ENCODE measurements at regions not wholly inside any gene's neighbourhood (a gene's known extent, or its start where the extent isn't known, plus 50 kb on each side); places are given as distances from the start of the nearest gene placed in this dataset.
"Not testable (repeated sequence)": the region's sequence is repeated elsewhere in the genome, so short reads cannot be mapped to it uniquely, and the experiment has no call there.

GRCh38 chr2:91422102-91422501 lies 2730.6 kb downstream of the RPIA start:
- DNase-seq = not testable (repeated sequence)

DNA sequence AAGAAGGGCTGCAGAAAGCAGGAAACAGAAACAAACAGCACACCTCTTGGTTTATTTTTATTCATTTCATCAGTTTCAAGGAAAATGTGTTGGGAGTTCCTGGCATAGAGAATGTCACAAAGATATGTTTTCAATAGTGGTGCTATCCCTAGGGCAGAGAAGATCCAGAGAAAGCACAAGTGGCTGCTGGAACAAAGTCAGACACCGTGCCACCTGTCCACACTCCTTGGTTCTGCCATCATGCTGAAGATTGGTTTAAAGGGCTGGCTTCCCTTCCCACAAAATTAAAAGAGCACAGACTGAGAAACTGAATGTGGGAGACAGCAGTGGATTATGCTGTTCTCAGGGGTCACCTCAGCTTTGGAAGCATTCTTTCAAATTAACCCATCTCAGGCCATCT lies 2735.7 kb downstream of the RPIA start:
- DNase-seq = not testable (repeated sequence)

- not testable (repeated sequence) for DNase-seq
Observed at GRCh38 chr2:91441932-91442245, 2750.4 kb downstream of the RPIA start.

DNA sequence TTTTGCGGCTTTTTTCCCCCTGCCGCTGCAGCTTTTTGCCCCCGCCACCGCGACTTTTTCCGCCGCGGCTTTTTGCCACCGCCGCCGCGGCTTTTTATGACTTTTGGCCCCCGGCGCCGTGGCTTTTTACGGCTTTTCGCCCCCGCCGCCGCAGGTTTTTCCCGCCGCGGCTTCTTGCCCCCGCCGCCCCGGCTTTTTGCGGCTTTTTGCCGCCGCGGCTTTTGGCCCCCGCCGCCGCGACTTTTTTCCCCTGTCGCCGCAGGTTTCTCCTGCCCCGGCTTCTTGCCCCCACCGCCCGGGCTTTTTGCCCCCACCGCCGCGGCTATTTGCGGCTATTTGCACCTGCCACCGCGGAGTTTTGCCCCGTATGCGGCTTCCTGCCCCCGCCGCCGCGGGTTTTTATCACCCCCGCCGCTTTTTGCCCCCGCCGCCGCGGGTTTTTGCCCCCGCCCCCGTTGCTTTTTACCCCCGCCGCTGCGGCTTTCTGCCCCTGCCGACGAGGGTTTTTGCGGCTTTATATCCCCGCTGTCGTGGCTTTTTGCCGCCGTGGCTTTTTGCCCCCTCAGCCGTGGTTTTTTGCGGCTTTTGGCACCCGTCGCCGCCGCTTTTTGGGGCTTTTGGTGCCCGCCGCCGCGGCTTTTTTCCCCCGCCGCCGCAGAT lies 2750.9 kb downstream of the RPIA start:
- DNase-seq = peak; percentile 67

DNA sequence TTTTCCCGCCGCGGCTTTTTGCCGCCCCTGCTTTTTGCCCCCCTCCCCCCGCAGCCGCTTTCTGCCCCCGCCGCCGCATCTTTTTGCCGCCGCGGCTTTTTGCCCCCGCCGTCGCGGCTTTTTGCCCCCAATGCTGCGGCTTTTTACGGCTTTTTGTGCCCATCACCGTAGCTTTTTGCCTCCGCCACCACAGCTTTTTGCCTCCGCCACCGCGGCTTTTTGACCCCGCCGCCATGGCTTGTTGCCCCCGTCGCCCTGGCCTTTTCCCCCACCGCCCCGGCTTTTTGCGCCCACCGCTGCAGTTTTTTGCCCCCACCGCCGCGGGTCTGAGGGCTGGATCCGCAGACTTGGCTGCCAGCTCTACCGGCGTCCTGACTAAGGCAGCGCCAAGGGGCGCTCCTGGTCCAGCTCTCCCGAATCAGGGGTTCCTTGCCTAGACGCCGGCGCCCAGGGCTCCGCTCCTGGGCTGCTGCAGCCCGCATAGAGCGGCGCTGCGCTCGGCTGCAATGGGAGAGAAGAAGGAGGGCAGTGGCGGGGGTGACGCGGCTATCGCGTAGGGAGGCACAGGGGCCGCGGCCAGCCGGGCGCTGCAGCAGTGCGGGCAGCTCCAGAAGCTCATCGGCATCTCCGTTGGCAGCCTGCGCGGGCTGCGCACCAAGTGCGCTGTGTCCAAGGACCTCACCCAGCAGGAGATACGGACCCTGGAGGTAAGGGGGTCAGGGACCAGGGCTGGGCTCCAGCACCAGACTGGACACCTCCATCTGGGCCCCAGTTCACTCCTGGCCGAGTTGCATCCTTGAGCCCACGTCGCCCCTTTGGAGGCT lies 2751.6 kb downstream of the RPIA start:
- DNase-seq = peak; percentile 61

GRCh38 chr2:91443730-91444115 lies 2752.2 kb downstream of the RPIA start:
- DNase-seq = peak; percentile 59

DNA sequence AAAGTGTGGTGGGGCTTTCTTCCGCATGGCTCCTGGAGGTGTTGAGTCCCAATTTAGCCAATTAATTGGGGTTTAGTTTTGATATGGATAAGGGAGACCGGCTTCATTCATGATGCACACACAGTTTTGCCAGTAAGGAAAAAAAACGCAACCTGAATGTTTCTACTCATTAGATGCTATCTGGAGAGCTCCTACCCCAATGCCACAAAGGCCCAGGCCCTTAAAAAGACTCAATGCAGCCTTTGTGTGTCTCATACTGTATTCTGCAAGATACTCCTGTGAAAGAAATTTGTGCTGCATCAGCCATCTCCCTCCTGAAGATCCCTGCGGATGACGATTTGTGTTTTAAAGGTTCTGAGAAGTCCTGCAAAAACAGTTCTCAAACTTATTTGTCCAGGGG lies 2754.2 kb downstream of the RPIA start:
- DNase-seq = not testable (repeated sequence)

DNA sequence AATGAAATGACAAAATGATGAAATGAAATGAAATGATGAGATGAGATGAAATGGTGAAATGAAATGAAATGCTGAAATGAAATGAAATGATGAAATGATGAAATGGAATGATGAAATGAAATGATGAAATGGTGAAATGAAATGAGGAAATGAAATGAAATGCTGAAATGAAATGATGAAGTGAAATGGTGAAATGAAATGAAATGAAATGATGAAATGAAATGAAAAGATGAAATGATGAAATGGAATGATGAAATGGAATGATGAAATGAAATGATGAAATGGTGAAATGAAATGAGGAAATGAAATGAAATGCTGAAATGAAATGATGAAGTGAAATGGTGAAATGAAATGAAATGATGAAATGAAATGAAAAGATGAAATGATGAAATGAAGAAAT lies 2755.0 kb downstream of the RPIA start:
- not testable (repeated sequence) for DNase-seq

DNA sequence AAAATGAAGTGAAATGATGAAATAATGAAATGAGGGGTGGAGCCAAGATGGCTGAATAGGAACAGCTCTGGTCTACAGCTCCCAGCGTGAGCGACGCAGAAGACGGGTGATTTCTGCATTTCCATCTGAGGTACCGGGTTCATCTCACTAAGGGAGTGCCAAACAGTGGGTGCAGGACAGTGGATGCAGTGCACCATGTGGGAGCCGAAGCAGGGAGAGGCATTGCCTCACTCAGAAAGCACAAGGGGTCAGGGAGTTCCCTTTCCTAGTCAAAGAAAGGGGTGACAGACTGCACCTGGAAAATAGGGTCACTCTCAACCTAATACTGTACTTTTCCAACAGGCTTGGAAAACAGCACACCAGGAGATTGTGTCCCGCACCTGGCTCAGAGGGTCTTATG lies 2755.4 kb downstream of the RPIA start:
- DNase-seq = not testable (repeated sequence)

GRCh38 chr2:91447508-91447907 lies 2756.0 kb downstream of the RPIA start:
- DNase-seq = not testable (repeated sequence)

- DNase-seq = peak; percentile 59
Observed at GRCh38 chr2:91462292-91462691, 2770.8 kb downstream of the RPIA start.

DNA sequence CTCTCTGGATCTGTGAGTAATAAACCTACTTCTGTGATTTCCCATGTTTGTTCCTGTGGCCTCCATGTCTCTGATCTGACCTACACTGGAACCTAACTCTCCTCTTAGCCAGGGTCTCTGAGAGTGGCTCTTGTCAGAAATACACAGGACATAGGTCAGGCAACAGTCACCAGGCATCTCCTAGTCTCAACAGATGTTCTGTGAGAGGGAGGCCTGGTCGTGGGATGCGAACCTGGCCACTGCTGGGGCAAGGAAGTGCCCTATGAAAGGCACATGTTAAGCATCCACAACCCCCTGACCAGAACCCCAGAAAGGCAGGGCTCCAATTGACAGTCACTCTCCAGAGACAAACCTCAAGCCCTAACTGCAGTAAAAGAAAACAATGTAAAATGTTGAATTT lies 2771.5 kb downstream of the RPIA start:
- not testable (repeated sequence) for DNase-seq

DNA sequence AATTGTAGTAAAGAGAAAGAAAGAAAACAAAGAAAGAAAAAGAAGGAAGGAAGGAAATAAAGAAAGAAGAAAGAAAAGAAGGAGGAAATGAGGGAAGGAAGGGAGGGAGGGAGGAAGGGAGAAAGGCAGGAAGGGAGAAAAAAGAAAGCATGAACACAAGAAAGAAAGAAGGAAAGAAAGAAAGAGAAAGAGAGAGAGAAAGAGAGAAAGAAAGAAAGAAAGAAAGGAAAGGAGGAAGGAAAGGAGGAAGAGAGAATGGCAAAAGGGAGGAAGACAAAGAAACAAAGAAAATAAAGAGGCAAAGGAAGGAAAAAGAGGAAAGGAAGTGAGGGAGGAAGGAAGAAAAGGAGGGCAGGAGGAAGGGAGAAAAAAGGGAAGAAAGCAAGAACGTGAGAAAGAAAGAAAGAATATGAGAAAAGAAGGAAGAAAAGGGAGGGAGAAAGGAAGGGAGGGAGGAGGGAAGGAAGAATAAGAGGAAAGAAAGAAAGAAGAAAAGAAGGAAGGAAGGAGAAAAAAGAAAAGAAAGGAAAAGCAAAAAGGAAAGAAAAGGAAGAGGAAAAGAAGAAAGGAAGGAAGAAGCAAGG lies 2775.4 kb downstream of the RPIA start:
- DNase-seq = not testable (repeated sequence)

DNA sequence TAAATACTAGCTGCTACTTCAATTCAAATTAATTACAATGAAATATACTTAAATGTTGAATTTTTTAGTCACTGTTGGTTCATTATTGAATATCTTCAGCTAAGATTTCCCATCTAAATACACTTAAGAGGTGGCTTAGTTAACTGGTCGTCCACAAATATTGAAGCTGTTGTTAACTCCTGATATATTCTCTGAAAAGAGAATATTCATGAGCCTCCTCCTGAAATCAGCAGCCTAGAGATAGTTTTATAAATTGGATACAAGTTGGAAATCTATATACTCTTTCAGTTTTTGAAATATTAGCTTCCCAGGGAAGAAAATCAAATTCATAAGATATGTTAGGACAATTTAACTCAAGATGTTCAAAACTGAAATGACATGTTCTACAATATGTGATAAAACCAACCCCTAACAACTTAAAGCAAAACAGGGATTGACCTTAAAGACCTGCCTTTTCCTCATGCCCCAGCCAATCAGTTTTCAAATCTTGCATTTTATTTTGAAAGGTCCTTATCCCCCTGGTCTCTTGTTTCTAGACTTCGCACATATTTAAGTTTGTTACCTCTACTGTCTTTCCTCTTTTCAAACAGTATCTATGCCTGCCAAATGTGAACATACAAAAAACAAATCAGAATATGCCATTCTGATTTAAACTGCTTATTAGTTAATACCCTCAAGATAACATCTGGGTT lies 2784.9 kb downstream of the RPIA start:
- not testable (repeated sequence) for DNase-seq

DNA sequence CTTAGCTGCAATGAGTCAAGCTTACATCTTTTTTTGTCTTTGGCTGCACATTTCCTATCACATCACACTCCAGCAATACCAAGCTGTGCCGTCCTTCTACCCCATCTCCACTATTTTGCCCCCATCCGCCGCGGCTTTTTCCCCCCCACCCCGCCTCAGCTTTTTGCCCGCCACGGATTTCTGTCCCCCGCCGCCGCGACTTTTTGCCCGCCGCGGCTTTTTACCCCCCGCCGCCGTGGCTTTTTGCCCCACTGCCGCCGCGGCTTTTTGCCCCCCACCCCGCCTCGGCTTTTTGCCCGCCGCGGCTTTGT lies 2785.4 kb downstream of the RPIA start:
- DNase-seq = peak; percentile 37

- DNase-seq = peak; percentile 62
Observed at GRCh38 chr2:91477291-91477690, 2785.8 kb downstream of the RPIA start.

DNA sequence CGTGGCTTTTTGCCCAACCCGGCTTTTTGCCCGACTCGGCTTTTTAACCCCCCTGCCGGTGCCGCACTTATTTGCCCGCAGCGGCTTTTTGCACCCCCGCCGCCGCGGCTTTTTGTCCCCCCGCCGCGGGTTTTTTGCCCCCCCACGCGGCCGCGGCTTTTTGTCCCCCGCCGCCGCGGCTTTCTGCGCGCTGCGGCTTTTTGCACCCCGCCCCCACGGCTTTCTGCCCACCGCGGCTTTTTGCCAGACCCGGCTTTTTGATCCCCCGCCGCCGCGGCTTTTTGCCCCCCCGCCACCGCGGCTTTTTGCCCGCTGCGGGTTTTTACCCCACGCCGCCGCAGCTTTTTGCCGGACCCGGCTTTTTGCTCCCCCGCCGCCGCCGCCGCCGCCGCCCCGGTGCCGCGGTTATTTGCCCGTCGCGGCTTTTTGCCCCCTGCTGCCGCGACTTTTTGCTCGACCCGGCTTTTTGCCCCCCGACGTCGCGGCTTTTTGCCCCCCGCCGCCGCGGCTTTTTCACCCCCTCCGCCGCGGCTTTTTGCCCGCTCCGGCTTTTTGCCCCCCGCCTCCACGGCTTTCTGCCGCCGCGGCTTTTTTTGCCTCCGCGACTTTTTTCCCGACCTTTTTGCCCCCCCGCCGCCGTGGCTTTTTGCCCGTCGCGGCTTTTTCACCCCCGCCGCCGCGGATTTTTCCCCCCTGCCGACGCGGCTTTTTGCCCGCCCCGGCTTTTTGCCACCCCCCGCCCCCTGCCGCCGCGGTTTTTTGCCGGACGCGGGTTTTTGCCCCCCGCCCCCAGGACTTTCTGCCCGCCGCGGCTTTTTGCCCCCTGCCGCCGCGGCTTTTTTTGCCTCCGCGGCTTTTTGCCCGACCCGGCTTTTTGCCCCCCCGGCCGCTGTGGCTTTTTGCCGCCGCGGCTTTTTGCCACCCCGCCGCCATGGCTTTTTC lies 2786.5 kb downstream of the RPIA start:
- peak; percentile 78 for DNase-seq

DNA sequence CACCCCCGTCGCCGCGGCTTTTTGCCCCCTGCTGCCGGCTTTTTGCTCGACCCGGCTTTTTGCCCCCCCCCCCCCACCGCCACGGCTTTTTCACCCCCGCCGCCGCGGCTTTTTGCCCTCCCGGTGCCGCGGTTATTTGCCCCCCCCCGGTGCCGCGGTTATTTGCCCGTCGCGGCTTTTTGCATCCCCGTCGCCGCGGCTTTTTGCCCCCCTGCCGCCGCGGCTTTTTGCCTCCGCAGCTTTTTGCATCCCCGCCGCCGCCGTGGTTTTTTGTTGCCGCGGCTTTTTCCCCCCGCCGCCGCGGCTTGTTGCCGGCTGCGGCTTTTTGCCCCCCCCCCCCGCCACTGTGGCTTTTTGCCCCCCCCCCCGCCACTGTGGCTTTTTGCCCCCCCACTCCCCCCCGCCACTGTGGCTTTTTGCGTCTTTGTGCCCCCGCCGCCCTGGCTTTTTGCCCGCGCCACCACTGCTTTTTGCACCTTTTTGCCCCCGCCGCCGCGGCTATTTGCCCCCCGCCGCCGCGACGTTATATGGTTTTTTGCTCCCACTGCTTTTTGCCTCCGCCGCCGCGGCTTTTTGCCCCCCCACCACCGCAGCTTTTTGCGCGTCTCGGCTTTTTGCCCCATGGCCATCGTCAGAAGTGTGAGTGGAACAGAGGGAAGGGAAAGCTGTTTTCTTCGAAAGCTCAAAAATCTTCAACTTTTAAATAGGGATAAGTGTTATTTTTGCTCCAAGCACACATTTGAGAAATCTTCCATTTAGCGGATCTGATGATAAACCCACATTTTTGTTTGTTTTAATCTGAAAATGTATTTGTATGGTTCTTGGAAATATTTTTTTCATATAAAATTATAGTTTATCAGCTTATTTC lies 2787.6 kb downstream of the RPIA start:
- DNase-seq = peak; percentile 70

- not testable (repeated sequence) for DNase-seq
Observed at GRCh38 chr2:91485226-91485625, 2793.8 kb downstream of the RPIA start.

GRCh38 chr2:91497129-91498064 lies 2805.9 kb downstream of the RPIA start:
- peak; percentile 54 for DNase-seq

Data from activated effector memory CD4-positive, alpha-beta T cell treated with anti-CD3 and anti-CD28 coated beads, Interleukin-2, amount 50 U/mL, for 16 hours (primary cell).